SK-N-SH (cell line): ENCODE measurements at regions not wholly inside any gene's neighbourhood (a gene's known extent, or its start where the extent isn't known, plus 50 kb on each side); places are given as distances from the start of the nearest gene placed in this dataset.

Experiments used
- CTCF ChIA-PET: fragments of 300-600, 350-600 bp; formaldehyde crosslinking; extraction: SDS; loops from one replicate; lab custom pipeline; 2021; lab: Yijun Ruan, JAX
- POLR2A ChIA-PET: fragments of 350-600 bp; sonication (Branson Sonifier 250); formaldehyde crosslinking; extraction: SDS; loops from one replicate; lab custom pipeline; 2020; ENCODE audit warnings: antibody characterized with exemption, inconsistent platforms; lab: Yijun Ruan, JAX
- DNase-seq: peaks from one replicate; pipeline ENCODE4 v3.0.0; 2012
- H2AFZ ChIP-seq: fragments of 200-600 bp; sonication (generic); 2 replicates; pipeline ENCODE4 v1.8.1; 2016; ENCODE audit warnings: antibody characterized with exemption, mild to moderate bottlenecking, low read depth
- H3F3A ChIP-seq: fragments of 200-600 bp; sonication (generic); replicated peaks from 2 replicates; pipeline ENCODE3; 2016; ENCODE audit warnings: antibody characterized with exemption, mild to moderate bottlenecking; ENCODE audit not compliant: insufficient read depth
- H3K27ac ChIP-seq, 2 experiments: fragments of 200-500 bp in 1 of 2; fragments of 200-600 bp in 1 of 2; sonication (Bioruptor generic) in 1 of 2; sonication (generic), shearing (Covaris generic) in 1 of 2; 2 replicates each; pipeline versions ENCODE4 v1.5.1 to v1.6.1; 2014 to 2016; ENCODE audit warnings: low read depth in 2 of 2, inconsistent platforms in 1 of 2, low read length in 1 of 2, mild to moderate bottlenecking in 1 of 2, mixed read lengths in 1 of 2
- H3K27me3 ChIP-seq: fragments of 200-600 bp; sonication (generic), shearing (Covaris generic); 2 replicates; pipeline ENCODE4 v1.6.1; 2016; ENCODE audit warnings: mixed run types; ENCODE audit not compliant: insufficient read depth
- H3K36me3 ChIP-seq, 2 experiments: fragments of 200-500 bp in 1 of 2; fragments of 200-600 bp in 1 of 2; sonication (Bioruptor generic) in 1 of 2; sonication (generic) in 1 of 2; replicated peaks in 1 of 2; 2 replicates each; pipeline versions ENCODE3 to v1.5.1; 2014 to 2016; ENCODE audit warnings: low read length in 1 of 2, mild to moderate bottlenecking in 1 of 2; ENCODE audit not compliant: insufficient read depth in 2 of 2, control insufficient read depth in 1 of 2
- H3K4me1 ChIP-seq, 2 experiments: fragments of 200-500 bp in 1 of 2; fragments of 200-600 bp in 1 of 2; sonication (Bioruptor generic) in 1 of 2; sonication (generic), shearing (Covaris generic) in 1 of 2; 2 replicates each; pipeline versions ENCODE4 v1.5.1 to v1.6.1; 2014 to 2016; ENCODE audit warnings: low read depth in 1 of 2, low read length in 1 of 2, mixed run types in 1 of 2; ENCODE audit not compliant: insufficient read depth in 2 of 2, control insufficient read depth in 1 of 2
- H3K4me2 ChIP-seq: fragments of 200-600 bp; sonication (generic), shearing (Covaris generic); 2 replicates; pipeline ENCODE4 v1.6.1; 2017; ENCODE audit warnings: mixed run types
- H3K4me3 ChIP-seq, 2 experiments: fragments of 200-500 bp in 1 of 2; fragments of 200-600 bp in 1 of 2; sonication (Bioruptor generic) in 1 of 2; sonication (generic), shearing (Covaris generic) in 1 of 2; 2 replicates each; pipeline versions ENCODE4 v1.5.1 to v1.8.1; 2014 to 2016; ENCODE audit warnings: low read depth in 2 of 2, inconsistent platforms in 1 of 2, low read length in 1 of 2, mild to moderate bottlenecking in 1 of 2, mixed read lengths in 1 of 2, moderate library complexity in 1 of 2
- H3K79me2 ChIP-seq: fragments of 200-600 bp; sonication (generic); 2 replicates; pipeline ENCODE4 v1.8.1; 2017; ENCODE audit warnings: mild to moderate bottlenecking; ENCODE audit not compliant: insufficient read depth
- H3K9ac ChIP-seq: fragments of 200-600 bp; sonication (generic); 2 replicates; pipeline ENCODE4 v1.6.1; 2017; ENCODE audit warnings: mixed run types
- H3K9me2 ChIP-seq: fragments of 200-600 bp; sonication (generic); 2 replicates; pipeline ENCODE4 v1.6.1; 2017; ENCODE audit warnings: mixed run types
- H3K9me3 ChIP-seq: fragments of 200-600 bp; sonication (generic); 2 replicates; pipeline ENCODE4 v1.6.1; 2017; ENCODE audit warnings: mixed run types, mild to moderate bottlenecking, moderate library complexity
- H4K20me1 ChIP-seq: fragments of 200-600 bp; sonication (generic); 2 replicates; pipeline ENCODE4 v1.6.1; 2017; ENCODE audit warnings: mild to moderate bottlenecking, mixed run types; ENCODE audit not compliant: insufficient read depth
- CHD2 ChIP-seq: fragments of 150-350 bp; IDR thresholded peaks from 2 replicates; pipeline ENCODE4 v1.6.1; 2018; ENCODE audit warnings: low read length; ENCODE audit not compliant: partially characterized antibody
- CTCF ChIP-seq: fragments of 200-600 bp; sonication (generic); IDR thresholded peaks from 2 replicates; pipeline ENCODE4 v1.6.1; 2017; ENCODE audit warnings: antibody characterized with exemption, mild to moderate bottlenecking, moderate library complexity
- EZH2phosphoT487 ChIP-seq: fragments of 200-600 bp; sonication (generic); IDR thresholded peaks from 2 replicates; pipeline ENCODE4 v1.6.1; 2017; ENCODE audit warnings: low read depth, mixed run types, mild to moderate bottlenecking, antibody characterized with exemption, moderate library complexity, borderline replicate concordance
- FOXJ3 ChIP-seq: sonication (generic); formaldehyde crosslinking; IDR thresholded peaks from 2 replicates; pipeline ENCODE4 v1.5.1; 2020; ENCODE audit warnings: mild to moderate bottlenecking, missing genetic modification reagents
- IRF3 ChIP-seq: fragments of 150-350 bp; IDR thresholded peaks from 2 replicates; pipeline ENCODE4 v1.6.1; 2016; ENCODE audit warnings: mild to moderate bottlenecking, low read depth, low read length
- JUND ChIP-seq: IDR thresholded peaks from 2 replicates; pipeline ENCODE4 v1.4.0; 2012
- MXI1 ChIP-seq: IDR thresholded peaks from 2 replicates; pipeline ENCODE4 v1.6.1; 2012; ENCODE audit warnings: mild to moderate bottlenecking, low read depth, low read length, improper control_type of control experiment
- NFIC ChIP-seq: IDR thresholded peaks from 2 replicates; pipeline ENCODE4 v1.4.0; 2012; ENCODE audit warnings: borderline replicate concordance
- RCOR1 ChIP-seq: fragments of 150-350 bp; IDR thresholded peaks from 2 replicates; pipeline ENCODE4 v1.6.1; 2017; ENCODE audit warnings: antibody characterized with exemption, low read length
- REST ChIP-seq: IDR thresholded peaks from 2 replicates; pipeline ENCODE4 v1.6.1; 2012; ENCODE audit warnings: mild to moderate bottlenecking, low read depth, low read length, moderate library complexity
- RFX5 ChIP-seq: IDR thresholded peaks from 2 replicates; pipeline ENCODE4 v1.6.1; 2012; ENCODE audit warnings: mild to moderate bottlenecking, improper control_type of control experiment, low read length
- SIN3A ChIP-seq: IDR thresholded peaks from 2 replicates; pipeline ENCODE4 v1.6.1; 2012; ENCODE audit warnings: low read depth, mild to moderate bottlenecking, low read length, moderate library complexity, borderline replicate concordance
- SMC3 ChIP-seq: IDR thresholded peaks from 2 replicates; pipeline ENCODE4 v1.6.1; 2012; ENCODE audit warnings: low read depth, low read length, improper control_type of control experiment
- TAF1 ChIP-seq: IDR thresholded peaks from 2 replicates; pipeline ENCODE4 v1.6.1; 2012; ENCODE audit warnings: low read depth, mild to moderate bottlenecking, low read length, moderate library complexity, borderline replicate concordance
- TEAD4 ChIP-seq: IDR thresholded peaks from 2 replicates; pipeline ENCODE4 v1.4.0; 2012; ENCODE audit warnings: mild to moderate bottlenecking, borderline replicate concordance; ENCODE audit not compliant: insufficient read depth
- ZBTB33 ChIP-seq: IDR thresholded peaks from 2 replicates; pipeline ENCODE4 v1.4.0; 2012; ENCODE audit warnings: low read depth, borderline replicate concordance
- WGBS: methylation state at CpG from one replicate; pipeline ENCODE4 v1.1.6; 2017; ENCODE audit warnings: low lambda C conversion rate; 5-methylcytosine and 5-hydroxymethylcytosine counted together

- TF ChIP-seq CTCF: no peak
- no peak for TF ChIP-seq RFX5
- no peak for TF ChIP-seq MXI1
- no peak for TF ChIP-seq TAF1
- no peak for TF ChIP-seq SIN3A
Observed at GRCh38 chr1:88579598-88579997, 104.5 kb upstream of the PKN2 start (continued).

- no peak overlapping the region for H2AFZ ChIP-seq
- H3K4me1 ChIP-seq: no peaks in the 10 kb centered on the region
- no peak overlapping the region for H3K27ac ChIP-seq
- CTCF ChIA-PET: no interaction called here
- no peaks in the 10 kb centered on the region for H3K9me2 ChIP-seq
- H3K79me2 ChIP-seq: no peaks in the 10 kb centered on the region
- POLR2A ChIA-PET: no interaction called here
- H3K9me3 ChIP-seq: no peaks in the 10 kb centered on the region
- no peaks in the 10 kb centered on the region for H4K20me1 ChIP-seq
- no peaks in the 10 kb centered on the region for H3K36me3 ChIP-seq
- no peak overlapping the region for H3K4me3 ChIP-seq
- H3K4me2 ChIP-seq: no peak overlapping the region
- no peaks in the 10 kb centered on the region for H3K27me3 ChIP-seq
- TF ChIP-seq CHD2 (no peak), EZH2phosphoT487 (no peak), TEAD4 (no peak), SIN3A (no peak), MXI1 (no peak), FOXJ3 (no peak), SMC3 (no peak), JUND (no peak), ZBTB33 (no peak), RFX5 (no peak), IRF3 (no peak), REST (no peak), RCOR1 (no peak), NFIC (no peak), TAF1 (no peak), CTCF (no peak)
- TF ChIP-seq, all 33 proteins: peak for 0
- no peak for DNase-seq
- WGBS: 0% methylated on average over 1 of the region's 2 CpGs
- H3F3A ChIP-seq: no peaks in the 10 kb centered on the region
- H3K9ac ChIP-seq: no peak overlapping the region
Observed at GRCh38 chr1:88581703-88582102, 102.4 kb upstream of the PKN2 start.
